SK-N-SH (cell line): ENCODE measurements at regions not wholly inside any gene's neighbourhood (a gene's known extent, or its start where the extent isn't known, plus 50 kb on each side); places are given as distances from the start of the nearest gene placed in this dataset.
A peak's percentile ranks its signal among the peaks of the same experiment; 100 is the strongest.

Source experiments
- CTCF ChIA-PET: fragments of 300-600, 350-600 bp; formaldehyde crosslinking; extraction: SDS; loops from one replicate; lab custom pipeline; 2021; lab: Yijun Ruan, JAX
- POLR2A ChIA-PET: fragments of 350-600 bp; sonication (Branson Sonifier 250); formaldehyde crosslinking; extraction: SDS; loops from one replicate; lab custom pipeline; 2020; ENCODE audit warnings: antibody characterized with exemption, inconsistent platforms; lab: Yijun Ruan, JAX
- DNase-seq: peaks from one replicate; pipeline ENCODE4 v3.0.0; 2012
- H2AFZ ChIP-seq: fragments of 200-600 bp; sonication (generic); 2 replicates; pipeline ENCODE4 v1.8.1; 2016; ENCODE audit warnings: antibody characterized with exemption, mild to moderate bottlenecking, low read depth
- H3F3A ChIP-seq: fragments of 200-600 bp; sonication (generic); replicated peaks from 2 replicates; pipeline ENCODE3; 2016; ENCODE audit warnings: antibody characterized with exemption, mild to moderate bottlenecking; ENCODE audit not compliant: insufficient read depth
- H3K27ac ChIP-seq, 2 experiments: fragments of 200-500 bp in 1 of 2; fragments of 200-600 bp in 1 of 2; sonication (Bioruptor generic) in 1 of 2; sonication (generic), shearing (Covaris generic) in 1 of 2; 2 replicates each; pipeline versions ENCODE4 v1.5.1 to v1.6.1; 2014 to 2016; ENCODE audit warnings: low read depth in 2 of 2, inconsistent platforms in 1 of 2, low read length in 1 of 2, mild to moderate bottlenecking in 1 of 2, mixed read lengths in 1 of 2
- H3K27me3 ChIP-seq: fragments of 200-600 bp; sonication (generic), shearing (Covaris generic); 2 replicates; pipeline ENCODE4 v1.6.1; 2016; ENCODE audit warnings: mixed run types; ENCODE audit not compliant: insufficient read depth
- H3K36me3 ChIP-seq, 2 experiments: fragments of 200-500 bp in 1 of 2; fragments of 200-600 bp in 1 of 2; sonication (Bioruptor generic) in 1 of 2; sonication (generic) in 1 of 2; replicated peaks in 1 of 2; 2 replicates each; pipeline versions ENCODE3 to v1.5.1; 2014 to 2016; ENCODE audit warnings: low read length in 1 of 2, mild to moderate bottlenecking in 1 of 2; ENCODE audit not compliant: insufficient read depth in 2 of 2, control insufficient read depth in 1 of 2
- H3K4me1 ChIP-seq, 2 experiments: fragments of 200-500 bp in 1 of 2; fragments of 200-600 bp in 1 of 2; sonication (Bioruptor generic) in 1 of 2; sonication (generic), shearing (Covaris generic) in 1 of 2; 2 replicates each; pipeline versions ENCODE4 v1.5.1 to v1.6.1; 2014 to 2016; ENCODE audit warnings: low read depth in 1 of 2, low read length in 1 of 2, mixed run types in 1 of 2; ENCODE audit not compliant: insufficient read depth in 2 of 2, control insufficient read depth in 1 of 2
- H3K4me2 ChIP-seq: fragments of 200-600 bp; sonication (generic), shearing (Covaris generic); 2 replicates; pipeline ENCODE4 v1.6.1; 2017; ENCODE audit warnings: mixed run types
- H3K4me3 ChIP-seq, 2 experiments: fragments of 200-500 bp in 1 of 2; fragments of 200-600 bp in 1 of 2; sonication (Bioruptor generic) in 1 of 2; sonication (generic), shearing (Covaris generic) in 1 of 2; 2 replicates each; pipeline versions ENCODE4 v1.5.1 to v1.8.1; 2014 to 2016; ENCODE audit warnings: low read depth in 2 of 2, inconsistent platforms in 1 of 2, low read length in 1 of 2, mild to moderate bottlenecking in 1 of 2, mixed read lengths in 1 of 2, moderate library complexity in 1 of 2
- H3K79me2 ChIP-seq: fragments of 200-600 bp; sonication (generic); 2 replicates; pipeline ENCODE4 v1.8.1; 2017; ENCODE audit warnings: mild to moderate bottlenecking; ENCODE audit not compliant: insufficient read depth
- H3K9ac ChIP-seq: fragments of 200-600 bp; sonication (generic); 2 replicates; pipeline ENCODE4 v1.6.1; 2017; ENCODE audit warnings: mixed run types
- H3K9me2 ChIP-seq: fragments of 200-600 bp; sonication (generic); 2 replicates; pipeline ENCODE4 v1.6.1; 2017; ENCODE audit warnings: mixed run types
- H3K9me3 ChIP-seq: fragments of 200-600 bp; sonication (generic); 2 replicates; pipeline ENCODE4 v1.6.1; 2017; ENCODE audit warnings: mixed run types, mild to moderate bottlenecking, moderate library complexity
- H4K20me1 ChIP-seq: fragments of 200-600 bp; sonication (generic); 2 replicates; pipeline ENCODE4 v1.6.1; 2017; ENCODE audit warnings: mild to moderate bottlenecking, mixed run types; ENCODE audit not compliant: insufficient read depth
- EP300 ChIP-seq, 2 experiments: IDR thresholded peaks; 2 replicates each; pipeline versions ENCODE4 v1.4.0 to v1.6.1; 2012; ENCODE audit warnings: borderline replicate concordance in 1 of 2, low read depth in 1 of 2, low read length in 1 of 2
- EZH2phosphoT487 ChIP-seq: fragments of 200-600 bp; sonication (generic); IDR thresholded peaks from 2 replicates; pipeline ENCODE4 v1.6.1; 2017; ENCODE audit warnings: low read depth, mixed run types, mild to moderate bottlenecking, antibody characterized with exemption, moderate library complexity, borderline replicate concordance
- GATA2 ChIP-seq: sonication (generic); formaldehyde crosslinking; IDR thresholded peaks from 2 replicates; pipeline ENCODE4 v1.5.0; 2020; ENCODE audit warnings: mild to moderate bottlenecking, missing genetic modification reagents
- JUND ChIP-seq: IDR thresholded peaks from 2 replicates; pipeline ENCODE4 v1.4.0; 2012
- NFIC ChIP-seq: IDR thresholded peaks from 2 replicates; pipeline ENCODE4 v1.4.0; 2012; ENCODE audit warnings: borderline replicate concordance
- NRF1 ChIP-seq: IDR thresholded peaks from 2 replicates; pipeline ENCODE4 v1.6.1; 2012; ENCODE audit warnings: low read depth, mild to moderate bottlenecking, low read length
- POLR2AphosphoS5 ChIP-seq: IDR thresholded peaks from 2 replicates; pipeline ENCODE4 v1.6.1; 2012; ENCODE audit warnings: low read depth, low read length
- RAD21 ChIP-seq: IDR thresholded peaks from 2 replicates; pipeline ENCODE4 v1.6.1; 2012; ENCODE audit warnings: mild to moderate bottlenecking, low read length
- RCOR1 ChIP-seq: fragments of 150-350 bp; IDR thresholded peaks from 2 replicates; pipeline ENCODE4 v1.6.1; 2017; ENCODE audit warnings: antibody characterized with exemption, low read length
- REST ChIP-seq: IDR thresholded peaks from 2 replicates; pipeline ENCODE4 v1.6.1; 2012; ENCODE audit warnings: mild to moderate bottlenecking, low read depth, low read length, moderate library complexity
- RXRA ChIP-seq: IDR thresholded peaks from 2 replicates; pipeline ENCODE4 v1.4.0; 2012; ENCODE audit warnings: low read depth, mild to moderate bottlenecking, borderline replicate concordance
- SMC3 ChIP-seq: IDR thresholded peaks from 2 replicates; pipeline ENCODE4 v1.6.1; 2012; ENCODE audit warnings: low read depth, low read length, improper control_type of control experiment
- TCF12 ChIP-seq: IDR thresholded peaks from 2 replicates; pipeline ENCODE4 v1.4.0; 2012
- TEAD4 ChIP-seq: IDR thresholded peaks from 2 replicates; pipeline ENCODE4 v1.4.0; 2012; ENCODE audit warnings: mild to moderate bottlenecking, borderline replicate concordance; ENCODE audit not compliant: insufficient read depth
- USF2 ChIP-seq: fragments of 150-350 bp; IDR thresholded peaks from 2 replicates; pipeline ENCODE4 v1.6.1; 2017; ENCODE audit warnings: antibody characterized with exemption, low read length, low read depth, borderline replicate concordance
- ZBTB33 ChIP-seq: IDR thresholded peaks from 2 replicates; pipeline ENCODE4 v1.4.0; 2012; ENCODE audit warnings: low read depth, borderline replicate concordance
- WGBS: methylation state at CpG from one replicate; pipeline ENCODE4 v1.1.6; 2017; ENCODE audit warnings: low lambda C conversion rate; 5-methylcytosine and 5-hydroxymethylcytosine counted together

DNA sequence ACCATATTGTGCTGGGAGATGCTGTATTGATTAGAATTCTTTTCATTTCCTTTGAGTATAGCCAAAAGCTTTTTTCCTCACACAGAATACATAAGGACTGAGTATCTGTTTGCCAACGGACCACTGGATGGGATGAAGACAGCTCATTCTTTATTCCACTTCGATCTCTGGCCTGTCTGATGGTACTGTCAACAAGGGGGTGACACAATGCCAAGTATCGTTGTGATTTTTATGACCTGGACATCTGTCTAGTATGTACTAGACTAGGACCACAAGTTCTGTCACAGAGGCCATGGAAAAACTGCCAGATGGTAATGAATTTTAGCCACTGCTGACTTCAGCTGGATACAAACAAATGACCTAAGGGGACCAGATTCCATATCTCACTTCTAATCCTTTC lies 502.7 kb downstream of the SOX5 start:
- Histone ChIP-seq H3K27me3 (no peaks in the 10 kb centered on the region), H3K9me2 (no peaks in the 10 kb centered on the region), H3F3A (no peaks in the 10 kb centered on the region), H3K36me3 (no peaks in the 10 kb centered on the region), H2AFZ (no peak overlapping the region), H4K20me1 (no peaks in the 10 kb centered on the region), H3K9ac (no peak overlapping the region), H3K4me3 (no peak overlapping the region), H3K4me2 (no peak overlapping the region), H3K27ac (no peak overlapping the region), H3K9me3 (no peaks in the 10 kb centered on the region), H3K4me1 (no peaks in the 10 kb centered on the region), H3K79me2 (no peaks in the 10 kb centered on the region)
- WGBS, result 4% methylated on average over 3 of the region's 3 CpGs
- DNase-seq, result peak; percentile 8
- ChIA-PET POLR2A (no interaction called here), CTCF (no interaction called here)
- no peak for TF ChIP-seq JUND
- TF ChIP-seq NFIC, result no peak
- TF ChIP-seq REST, result no peak
- TF ChIP-seq EP300 (IDR thresholded peaks at IDR 0.05; ENCODE audit: borderline replicate concordance in 1 of 2, low read depth in 1 of 2, low read length in 1 of 2), result no peak
- no peak for TF ChIP-seq POLR2AphosphoS5
- TF ChIP-seq ZBTB33, result no peak
- TF ChIP-seq SMC3, result no peak
- no peak for TF ChIP-seq GATA2 (CRISPR knock-in tag)
- no peak for TF ChIP-seq RCOR1
- TF ChIP-seq RXRA, result no peak
- TF ChIP-seq TEAD4, result no peak
- TF ChIP-seq EZH2phosphoT487, result no peak
- no peak for TF ChIP-seq USF2
- TF ChIP-seq RAD21, result no peak; the same call in 1 of the 2 replicates
- no peak for TF ChIP-seq TCF12
- no peak for TF ChIP-seq NRF1
